Erythroblast (primary cell): ENCODE measurements at regions not wholly inside any gene's neighbourhood (a gene's known extent, or its start where the extent isn't known, plus 50 kb on each side); places are given as distances from the start of the nearest gene placed in this dataset.

Source experiments
- DNase-seq, 2 experiments: peaks; one replicate each; lab custom pipeline; 2025; lab: John Stamatoyannopoulos, UW
- GATA1 ChIP-seq: IDR thresholded peaks from 2 replicates; pipeline ENCODE4 v1.6.1; 2011; ENCODE audit warnings: low read depth, mild to moderate bottlenecking, control low read depth, low read length, moderate library complexity
- POLR2A ChIP-seq: IDR thresholded peaks from 2 replicates; pipeline ENCODE4 v1.6.1; 2011; ENCODE audit warnings: mild to moderate bottlenecking, low read length

- TF ChIP-seq POLR2A (no peak), GATA1 (no peak)
- peak; percentile 21 to 61 for DNase-seq
Measured at GRCh38 chr1:200306944-200307754, 102.7 kb downstream of the ZNF281 start.

GRCh38 chr1:200305806-200306205 lies 104.0 kb downstream of the ZNF281 start:
- no peak for TF ChIP-seq GATA1
- no peak for TF ChIP-seq POLR2A
- no peak for DNase-seq

- TF ChIP-seq GATA1 (no peak), POLR2A (no peak)
- no peak for DNase-seq
Measured at GRCh38 chr1:200304171-200304570, 105.7 kb downstream of the ZNF281 start.

- no peak for DNase-seq
- TF ChIP-seq POLR2A (no peak), GATA1 (no peak)
Measured at GRCh38 chr1:200302921-200303290, 106.9 kb downstream of the ZNF281 start.

GRCh38 chr1:200302192-200302920 lies 107.5 kb downstream of the ZNF281 start:
- TF ChIP-seq GATA1 = no peak
- TF ChIP-seq POLR2A = peak; percentile 27
- peak; percentile 41 to 44 for DNase-seq

- no peak for TF ChIP-seq GATA1
- no peak for TF ChIP-seq POLR2A
Measured at GRCh38 chr1:200301152-200301551, 108.7 kb downstream of the ZNF281 start.

GRCh38 chr1:200299571-200299970 lies 110.3 kb downstream of the ZNF281 start:
- TF ChIP-seq POLR2A (no peak), GATA1 (no peak)

More at GRCh38 chr1:200301152-200301551, 108.7 kb downstream of the ZNF281 start:
- no peak for DNase-seq

GRCh38 chr1:200298242-200298641 lies 111.6 kb downstream of the ZNF281 start:
- TF ChIP-seq GATA1 = no peak

More at GRCh38 chr1:200299571-200299970, 110.3 kb downstream of the ZNF281 start:
- DNase-seq = no peak

GRCh38 chr1:200296091-200296661 lies 113.7 kb downstream of the ZNF281 start:
- TF ChIP-seq POLR2A (no peak), GATA1 (no peak)
- no peak for DNase-seq

More at GRCh38 chr1:200298242-200298641, 111.6 kb downstream of the ZNF281 start:
- DNase-seq = no peak

GRCh38 chr1:200294241-200294640 lies 115.6 kb downstream of the ZNF281 start:
- TF ChIP-seq POLR2A = no peak
- no peak for TF ChIP-seq GATA1
- DNase-seq = no peak

GRCh38 chr1:200292699-200293098 lies 117.1 kb downstream of the ZNF281 start:
- no peak for DNase-seq
- TF ChIP-seq GATA1 (no peak), POLR2A (no peak)

GRCh38 chr1:200291106-200291505 lies 118.7 kb downstream of the ZNF281 start:
- no peak for DNase-seq
- no peak for TF ChIP-seq POLR2A

- DNase-seq = no peak
- TF ChIP-seq GATA1 (no peak), POLR2A (no peak)
Measured at GRCh38 chr1:200290010-200290685, 119.7 kb downstream of the ZNF281 start.
